ENCODE measurements at regions not wholly inside any gene's neighbourhood (a gene's known extent, or its start where the extent isn't known, plus 50 kb on each side); places are given as distances from the start of the nearest gene placed in this dataset.

DNA sequence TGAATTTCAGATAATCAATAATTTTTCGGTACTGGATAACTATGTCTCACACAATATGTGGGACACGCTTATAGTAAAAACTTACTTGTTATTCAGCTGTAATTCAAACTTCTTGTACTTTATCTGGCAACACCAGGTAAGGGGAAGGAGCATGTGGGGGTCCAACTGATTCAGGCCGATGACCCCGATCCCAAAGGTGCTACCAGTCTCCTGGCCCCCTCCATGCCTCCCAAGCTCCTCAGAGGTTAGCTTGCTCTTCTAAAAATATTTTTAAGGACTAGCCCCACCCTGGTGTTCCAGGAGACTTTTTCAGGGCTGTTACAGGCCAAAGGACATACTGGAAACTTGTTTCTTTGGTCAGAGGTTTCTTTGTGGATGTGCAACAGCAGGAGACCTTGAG is 61.8 kb upstream of the ALX4 start:
- no peak for TF ChIP-seq CTCF (IDR thresholded peaks at IDR 0.05)
- no peak for TF ChIP-seq POLR2A (IDR thresholded peaks at IDR 0.05)

Measured in tibial nerve (tissue), 3 donors.